OCI-M2 (cell line): ENCODE measurements at regions not wholly inside any gene's neighbourhood (a gene's known extent, or its start where the extent isn't known, plus 50 kb on each side); places are given as distances from the start of the nearest gene placed in this dataset.
"Not testable (repeated sequence)": the region's sequence is repeated elsewhere in the genome, so short reads cannot be mapped to it uniquely, and the experiment has no call there.

Source experiments
- DNase-seq: peaks from one replicate; lab custom pipeline; 2025; ENCODE audit not compliant: unreplicated experiment; lab: John Stamatoyannopoulos, UW

DNA sequence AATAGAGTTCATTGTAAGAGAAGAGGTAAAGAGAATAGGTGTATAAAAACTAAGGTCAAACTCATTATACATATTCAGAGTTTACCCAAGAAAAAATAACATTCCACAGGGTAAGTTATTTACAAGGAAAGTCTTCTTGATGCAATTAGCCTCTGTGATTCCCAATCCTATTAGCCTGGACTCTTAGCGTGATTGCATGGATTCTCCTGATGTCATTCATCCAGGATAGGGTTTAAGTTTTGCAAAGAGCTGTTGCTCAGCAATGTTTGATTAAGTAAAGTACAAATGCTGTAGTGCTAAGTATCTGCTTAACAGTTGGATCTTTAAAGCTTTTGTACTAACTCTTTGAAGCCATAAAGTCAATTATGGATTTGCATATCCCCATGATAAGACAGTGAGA is 767.8 kb upstream of the LUZP2 start:
- DNase-seq: no peak

- no peak for DNase-seq
Measured at GRCh38 chr11:23730307-23730998, 766.4 kb upstream of the LUZP2 start.

DNA sequence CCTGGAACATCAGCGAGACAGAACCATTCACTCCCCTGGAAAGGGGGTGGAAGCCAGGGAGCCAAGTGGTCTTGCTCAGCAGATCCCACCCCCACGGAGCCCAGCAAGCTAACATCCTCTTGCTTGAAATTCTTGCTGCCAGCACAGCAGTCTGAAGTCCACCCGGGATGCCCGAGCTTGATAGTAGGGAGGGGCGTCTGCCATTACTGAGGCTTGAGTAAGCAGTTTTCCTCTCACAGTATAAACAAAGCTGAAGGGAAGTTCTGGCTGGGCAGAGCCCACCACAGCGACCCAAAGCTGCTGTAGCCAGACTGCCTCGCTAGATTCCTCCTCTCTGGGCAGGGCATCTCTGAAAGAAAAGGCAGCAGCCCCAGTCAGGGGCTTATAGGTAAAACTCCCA is 764.8 kb upstream of the LUZP2 start:
- no peak for DNase-seq

DNA sequence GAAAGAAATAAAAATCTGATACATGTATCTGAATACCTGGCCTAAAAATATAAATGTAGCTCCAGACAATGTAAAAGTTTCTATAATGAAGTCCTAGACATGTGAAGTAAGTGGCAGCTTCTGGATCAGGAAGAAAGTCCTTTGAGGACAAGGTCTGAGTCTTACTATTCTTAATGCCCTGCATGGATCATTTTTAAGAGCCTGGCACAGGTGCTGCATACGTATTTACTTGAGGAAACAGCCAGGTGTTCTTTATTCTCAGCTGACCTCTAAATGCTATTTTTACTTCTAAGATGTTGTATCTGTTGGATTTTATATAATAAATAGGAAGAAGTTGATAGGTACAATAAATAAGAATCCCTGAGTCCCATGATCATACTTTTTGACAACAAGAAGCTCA is 750.0 kb upstream of the LUZP2 start:
- no peak for DNase-seq

GRCh38 chr11:23749762-23750430 is 747.0 kb upstream of the LUZP2 start:
- no peak for DNase-seq

DNA sequence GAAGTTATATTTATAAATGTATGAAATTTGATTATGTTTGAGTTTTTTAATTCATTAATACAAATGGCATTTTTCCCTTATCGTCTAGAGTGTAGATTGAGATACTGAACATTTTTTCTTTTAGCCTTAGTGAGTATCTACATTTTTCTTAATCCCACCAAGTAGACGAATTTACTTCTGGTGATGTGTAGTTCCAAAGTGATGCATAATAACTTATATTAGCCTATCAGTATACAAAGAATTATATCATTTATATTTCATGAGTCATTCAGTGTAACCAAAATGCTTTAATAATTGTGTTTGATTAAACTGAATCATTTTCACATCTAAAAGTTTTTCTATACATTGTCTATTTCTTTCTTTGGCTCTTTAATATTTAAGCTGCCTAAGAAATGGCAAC is 745.6 kb upstream of the LUZP2 start:
- DNase-seq: no peak

DNA sequence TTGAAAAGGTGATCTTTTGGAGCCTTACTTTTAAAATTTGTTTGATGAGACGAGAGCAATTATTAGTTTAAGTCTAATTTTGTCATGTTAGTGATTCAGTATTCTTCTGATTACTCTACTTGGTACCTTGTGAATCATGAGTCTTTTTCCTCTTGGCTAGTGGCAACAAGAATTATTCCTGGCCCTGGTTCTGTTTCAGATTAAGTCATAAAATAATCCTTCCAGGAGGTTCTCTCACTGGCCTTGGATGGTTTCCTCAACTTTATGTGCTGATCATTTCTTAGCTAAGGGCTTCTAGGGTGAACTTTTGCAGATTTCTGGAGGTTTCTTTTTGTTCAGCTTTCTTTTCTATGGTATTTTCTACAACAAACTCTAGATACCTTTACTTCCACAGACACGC is 741.8 kb upstream of the LUZP2 start:
- DNase-seq: no peak

DNA sequence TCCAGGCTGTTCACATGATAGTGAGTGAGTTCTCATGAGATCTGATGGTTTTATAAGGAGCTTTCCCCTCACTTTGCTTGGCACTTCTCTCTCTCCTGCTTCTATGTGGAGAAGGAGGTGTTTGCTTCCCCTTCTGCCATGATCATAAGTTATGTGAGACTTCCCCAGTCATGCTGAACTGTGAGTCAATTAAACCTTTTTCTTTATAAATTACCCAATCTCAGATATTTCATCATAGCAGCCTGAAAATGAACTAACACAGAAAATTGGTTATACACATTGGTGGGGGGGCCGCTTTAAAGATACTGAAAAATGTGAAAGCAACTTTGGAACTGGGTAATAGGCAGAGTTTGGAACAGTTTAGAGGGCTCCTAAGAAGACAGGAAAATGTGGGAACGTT is 741.1 kb upstream of the LUZP2 start:
- no peak for DNase-seq

DNA sequence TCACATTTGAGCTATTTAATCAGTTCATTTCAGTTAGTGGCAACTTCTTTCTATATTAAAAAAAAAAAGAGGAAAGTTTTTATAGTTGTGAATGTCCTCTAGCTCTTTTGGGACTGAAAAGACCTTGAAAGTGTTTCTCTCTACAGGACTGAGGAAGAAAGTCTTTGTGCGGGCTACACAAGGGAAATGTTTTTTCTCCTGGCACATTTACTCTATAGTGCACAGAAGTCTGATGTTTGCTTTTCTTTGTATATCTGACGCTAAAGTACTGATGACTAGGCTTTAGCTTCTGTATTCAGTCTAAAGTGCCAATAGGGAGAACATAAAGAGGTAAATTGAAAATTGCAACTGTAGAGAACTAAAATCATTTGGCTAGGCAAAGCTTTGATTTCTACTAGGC is 737.4 kb upstream of the LUZP2 start:
- no peak for DNase-seq

DNA sequence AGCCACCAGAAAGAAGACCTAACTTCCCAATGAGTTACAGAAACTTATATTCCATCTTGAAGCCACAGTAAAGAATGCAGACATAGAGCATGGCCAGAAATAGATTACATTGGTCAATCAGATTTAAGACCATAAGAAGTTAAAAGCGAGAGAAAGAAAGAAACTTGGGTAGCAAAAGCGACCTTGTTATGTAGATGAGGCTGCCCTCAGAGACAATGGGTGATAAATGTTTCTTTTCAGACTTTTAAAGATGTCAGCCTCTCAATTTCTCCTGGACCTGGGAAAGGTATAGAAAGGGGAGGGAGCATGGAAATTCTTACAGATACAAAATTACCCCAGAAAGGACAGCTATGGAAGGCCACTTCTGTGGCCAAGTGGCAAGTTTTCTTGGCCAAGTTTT is 732.6 kb upstream of the LUZP2 start:
- no peak for DNase-seq

- DNase-seq: no peak
Measured at GRCh38 chr11:23765682-23766252, 731.1 kb upstream of the LUZP2 start.

DNA sequence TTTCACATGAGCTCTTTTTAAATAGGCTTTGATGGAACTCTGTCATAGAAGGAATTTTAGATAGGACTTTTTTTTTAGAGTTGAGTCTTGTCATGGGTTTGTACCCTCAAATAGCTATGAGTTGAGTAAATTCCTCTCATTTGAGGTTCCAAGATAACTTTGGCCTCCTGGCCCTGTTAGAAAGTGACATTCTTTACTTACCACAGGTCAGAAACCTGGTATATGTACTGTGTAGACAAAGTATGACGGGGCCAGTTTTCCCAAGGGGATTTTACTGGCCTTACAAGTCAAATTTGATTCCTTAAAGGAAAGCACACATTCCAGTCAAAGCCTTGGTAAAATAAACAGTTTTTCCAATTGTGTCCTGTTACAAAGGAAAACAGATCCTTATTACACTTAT is 729.3 kb upstream of the LUZP2 start:
- no peak for DNase-seq

DNA sequence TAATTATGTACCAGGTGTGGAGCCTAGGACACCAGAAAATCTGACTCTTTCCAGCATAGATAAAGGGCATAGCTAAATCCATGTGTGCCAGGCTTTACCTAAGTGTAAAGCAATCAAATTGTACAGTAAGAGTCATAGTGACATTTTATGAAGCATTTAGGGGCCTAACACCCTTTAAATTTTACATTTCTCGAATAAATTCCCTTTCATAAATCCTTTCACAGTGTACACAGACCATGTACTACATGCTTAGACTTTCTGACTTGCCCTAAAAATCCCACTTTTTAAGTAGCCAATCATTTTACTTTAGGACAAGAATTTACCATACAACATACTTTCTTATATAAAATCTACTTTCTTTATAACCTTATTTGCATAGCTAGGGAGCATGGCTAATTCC is 727.6 kb upstream of the LUZP2 start:
- DNase-seq: no peak

GRCh38 chr11:23772081-23772480 is 724.8 kb upstream of the LUZP2 start:
- no peak for DNase-seq

- no peak for DNase-seq
Measured at GRCh38 chr11:23778971-23779370, 717.9 kb upstream of the LUZP2 start.

DNA sequence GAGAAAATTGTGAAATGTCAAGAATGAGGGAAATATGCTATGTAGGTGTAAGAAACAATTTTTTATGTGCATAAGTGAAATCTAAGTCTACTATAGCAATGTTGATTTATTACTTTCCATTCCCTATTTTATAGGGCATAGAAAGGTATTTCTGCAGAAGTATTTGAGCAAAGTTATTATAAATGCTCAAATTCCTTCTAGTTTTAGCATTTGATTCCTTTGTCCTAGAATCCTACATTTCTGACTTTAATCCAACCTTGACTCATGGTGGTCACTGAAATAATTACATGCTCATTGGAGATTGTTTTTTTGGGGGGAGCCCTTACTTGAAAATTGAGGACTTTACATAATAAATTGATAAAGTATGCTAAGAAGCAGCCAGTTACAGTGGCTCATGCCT is 716.6 kb upstream of the LUZP2 start:
- DNase-seq: no peak

DNA sequence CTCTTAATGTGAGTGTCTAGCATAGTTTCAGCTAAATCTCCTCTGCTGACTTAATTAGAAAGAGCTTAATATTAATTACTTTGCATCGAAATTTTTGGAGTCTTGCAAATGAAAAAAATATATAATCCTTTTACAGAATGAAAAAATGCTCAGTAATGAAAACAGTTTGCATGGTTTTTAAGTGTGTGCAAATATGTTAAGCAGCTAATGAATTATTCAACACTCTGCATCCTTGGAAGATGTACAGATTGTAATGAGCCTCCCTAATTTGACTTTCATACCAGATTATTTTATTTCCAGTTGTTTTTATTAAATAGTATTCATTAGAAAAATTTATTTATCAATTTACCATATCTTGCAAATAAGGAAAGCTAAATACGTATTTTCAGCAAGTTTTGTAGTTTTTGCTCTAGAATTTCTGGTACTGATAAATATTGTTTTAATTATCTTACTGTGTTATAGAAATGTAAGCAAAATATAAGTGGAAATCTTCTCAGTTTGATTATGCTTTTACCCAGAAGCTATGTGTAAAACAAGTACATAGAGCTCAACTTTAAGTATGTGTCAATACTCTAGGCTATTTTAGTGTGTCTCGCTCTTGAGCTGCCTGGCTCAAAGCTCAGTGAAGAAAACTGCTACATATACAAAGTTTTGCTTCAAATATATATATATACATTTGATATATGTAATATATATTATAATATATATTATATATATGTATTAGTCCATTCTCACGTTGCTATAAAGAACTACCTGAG is 714.9 kb upstream of the LUZP2 start:
- no peak for DNase-seq

GRCh38 chr11:23786974-23787373 is 709.9 kb upstream of the LUZP2 start:
- DNase-seq: not testable (repeated sequence)

DNA sequence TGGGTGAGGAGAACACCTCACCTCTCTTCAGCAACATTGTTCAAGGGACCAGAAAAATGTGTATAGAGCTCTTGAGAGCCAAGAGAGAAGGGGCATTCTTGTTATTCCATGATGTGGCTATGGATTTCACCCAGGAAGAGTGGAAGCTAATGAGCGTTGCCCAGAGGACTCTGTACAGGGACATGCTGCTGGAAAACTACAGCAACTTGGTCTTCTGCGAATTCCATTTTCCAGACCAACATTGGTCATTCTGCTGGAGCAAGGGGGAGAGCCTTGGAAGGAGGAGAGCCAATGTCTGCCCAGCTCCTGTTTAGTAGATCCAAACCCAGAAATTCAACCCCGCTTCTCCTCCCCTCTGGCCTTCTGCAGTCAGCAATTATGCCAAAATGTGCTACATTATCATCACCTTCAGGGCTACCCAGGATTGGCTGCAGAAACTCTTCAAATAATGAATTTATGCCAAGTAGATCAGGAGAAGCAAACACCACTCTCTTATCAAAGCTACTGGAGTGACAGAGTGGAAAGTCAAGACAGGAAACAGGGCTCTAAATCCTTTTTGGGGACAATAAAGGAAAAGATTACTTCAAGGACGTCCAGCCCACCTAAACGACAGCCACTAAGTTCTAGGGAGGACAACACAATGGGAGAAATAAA is 707.5 kb upstream of the LUZP2 start:
- DNase-seq: no peak

- no peak for DNase-seq
Measured at GRCh38 chr11:23789938-23790371, 706.9 kb upstream of the LUZP2 start.
